ENCODE measurements at regions not wholly inside any gene's neighbourhood (a gene's known extent, or its start where the extent isn't known, plus 50 kb on each side); places are given as distances from the start of the nearest gene placed in this dataset.

- Histone ChIP-seq H3K36me3 (peaks cover 0 to 5% of the 10 kb centered on the region in 2 donors), H3K27me3 (no peaks in the 10 kb centered on the region), H3K9me3 (no peaks in the 10 kb centered on the region), H3K4me3 (no peak overlapping the region), H3K4me1 (no peaks in the 10 kb centered on the region), H3K27ac (no peak overlapping the region)
- TF ChIP-seq, protein P1, sequence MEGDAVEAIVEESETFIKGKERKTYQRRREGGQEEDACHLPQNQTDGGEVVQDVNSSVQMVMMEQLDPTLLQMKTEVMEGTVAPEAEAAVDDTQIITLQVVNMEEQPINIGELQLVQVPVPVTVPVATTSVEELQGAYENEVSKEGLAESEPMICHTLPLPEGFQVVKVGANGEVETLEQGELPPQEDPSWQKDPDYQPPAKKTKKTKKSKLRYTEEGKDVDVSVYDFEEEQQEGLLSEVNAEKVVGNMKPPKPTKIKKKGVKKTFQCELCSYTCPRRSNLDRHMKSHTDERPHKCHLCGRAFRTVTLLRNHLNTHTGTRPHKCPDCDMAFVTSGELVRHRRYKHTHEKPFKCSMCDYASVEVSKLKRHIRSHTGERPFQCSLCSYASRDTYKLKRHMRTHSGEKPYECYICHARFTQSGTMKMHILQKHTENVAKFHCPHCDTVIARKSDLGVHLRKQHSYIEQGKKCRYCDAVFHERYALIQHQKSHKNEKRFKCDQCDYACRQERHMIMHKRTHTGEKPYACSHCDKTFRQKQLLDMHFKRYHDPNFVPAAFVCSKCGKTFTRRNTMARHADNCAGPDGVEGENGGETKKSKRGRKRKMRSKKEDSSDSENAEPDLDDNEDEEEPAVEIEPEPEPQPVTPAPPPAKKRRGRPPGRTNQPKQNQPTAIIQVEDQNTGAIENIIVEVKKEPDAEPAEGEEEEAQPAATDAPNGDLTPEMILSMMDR (IDR thresholded peaks at IDR 0.05): no peak
- TF ChIP-seq POLR2AphosphoS5 (IDR thresholded peaks at IDR 0.05; ENCODE audit: insufficient read depth in 1 of 2, low read depth in 1 of 2) (no peak), POLR2A (IDR thresholded peaks at IDR 0.05) (no peak)
- intact Hi-C loops (cut with DNase I): no loop called here
- no peak for DNase-seq (ENCODE audit: extremely low spot score in 2 of 2)
These were observed 559.5 kb downstream of the UTRN start for GRCh38 chr6:144844596-144844995.

DNA sequence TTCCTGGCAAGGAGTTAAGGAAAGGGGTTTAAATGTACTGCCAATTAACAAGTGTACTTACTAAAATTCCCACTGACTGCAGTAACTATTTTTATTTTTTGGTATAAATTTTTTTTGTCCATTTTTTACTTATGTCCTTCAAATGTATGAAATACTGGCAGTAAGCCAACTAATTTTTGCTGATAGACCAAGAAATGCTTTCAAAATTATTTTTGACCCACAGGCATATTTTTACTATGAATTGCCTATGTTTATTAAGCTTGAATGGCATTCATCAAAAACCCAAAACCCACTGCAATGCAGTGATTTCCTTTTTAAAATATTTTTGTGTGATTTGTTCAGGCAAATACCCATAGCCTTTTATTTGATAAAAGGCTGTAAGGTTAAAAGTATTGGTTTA lies 560.1 kb downstream of the UTRN start:
- H3K9me3 ChIP-seq: no peaks in the 10 kb centered on the region
- TF ChIP-seq, protein P1 (IDR thresholded peaks at IDR 0.05): no peak
- TF ChIP-seq POLR2A (IDR thresholded peaks at IDR 0.05) (no peak), POLR2AphosphoS5 (IDR thresholded peaks at IDR 0.05; ENCODE audit: insufficient read depth in 1 of 2, low read depth in 1 of 2) (no peak)
- no peaks in the 10 kb centered on the region for H3K27me3 ChIP-seq
- no peak for DNase-seq (ENCODE audit: extremely low spot score in 2 of 2)
- H3K4me3 ChIP-seq: no peak overlapping the region
- H3K4me1 ChIP-seq: no peaks in the 10 kb centered on the region
- H3K36me3 ChIP-seq: peaks cover 0 to 4% of the 10 kb centered on the region in 2 donors
- H3K27ac ChIP-seq: no peak overlapping the region
- intact Hi-C loops (cut with DNase I): no loop called here

- H3K4me3 ChIP-seq: no peak overlapping the region
- H3K36me3 ChIP-seq: peaks cover 0 to 10% of the 10 kb centered on the region in 2 donors
- H3K4me1 ChIP-seq: no peaks in the 10 kb centered on the region
- H3K27ac ChIP-seq: no peak overlapping the region
- no peak for TF ChIP-seq POLR2A (IDR thresholded peaks at IDR 0.05)
- TF ChIP-seq POLR2AphosphoS5 (IDR thresholded peaks at IDR 0.05; ENCODE audit: insufficient read depth in 1 of 2, low read depth in 1 of 2): no peak
- TF ChIP-seq, protein P1 (IDR thresholded peaks at IDR 0.05): no peak
- H3K27me3 ChIP-seq: no peaks in the 10 kb centered on the region
- intact Hi-C loops (cut with DNase I): no loop called here
- no peaks in the 10 kb centered on the region for H3K9me3 ChIP-seq
- DNase-seq (ENCODE audit: extremely low spot score in 2 of 2): no peak
These were observed 562.8 kb downstream of the UTRN start for GRCh38 chr6:144847916-144848315.

GRCh38 chr6:144849920-144850319 lies 564.8 kb downstream of the UTRN start:
- TF ChIP-seq POLR2AphosphoS5 (IDR thresholded peaks at IDR 0.05; ENCODE audit: insufficient read depth in 1 of 2, low read depth in 1 of 2) (no peak), POLR2A (IDR thresholded peaks at IDR 0.05) (no peak)
- TF ChIP-seq, protein P1 (IDR thresholded peaks at IDR 0.05): no peak
- no peaks in the 10 kb centered on the region for H3K27me3 ChIP-seq
- intact Hi-C loops (cut with DNase I): no loop called here
- H3K9me3 ChIP-seq: no peaks in the 10 kb centered on the region
- H3K36me3 ChIP-seq: peaks cover 0 to 10% of the 10 kb centered on the region in 2 donors
- H3K4me3 ChIP-seq: no peak overlapping the region
- H3K27ac ChIP-seq: no peak overlapping the region
- no peak for DNase-seq (ENCODE audit: extremely low spot score in 2 of 2)
- no peaks in the 10 kb centered on the region for H3K4me1 ChIP-seq

- H3K36me3 ChIP-seq: peaks cover 0 to 10% of the 10 kb centered on the region in 2 donors
- H3K27ac ChIP-seq: no peak overlapping the region
- no peaks in the 10 kb centered on the region for H3K9me3 ChIP-seq
- no peak overlapping the region for H3K4me3 ChIP-seq
- intact Hi-C loops (cut with DNase I): no loop called here
- TF ChIP-seq POLR2A (IDR thresholded peaks at IDR 0.05) (no peak), POLR2AphosphoS5 (IDR thresholded peaks at IDR 0.05; ENCODE audit: insufficient read depth in 1 of 2, low read depth in 1 of 2) (no peak)
- TF ChIP-seq, protein P1 (IDR thresholded peaks at IDR 0.05): no peak
- H3K27me3 ChIP-seq: no peaks in the 10 kb centered on the region
- DNase-seq (ENCODE audit: extremely low spot score in 2 of 2): no peak
- H3K4me1 ChIP-seq: no peaks in the 10 kb centered on the region
These were observed 568.5 kb downstream of the UTRN start for GRCh38 chr6:144853603-144854002.

Data from vagina (tissue), 2 donors.